HG03135 (cell line): ENCODE measurements at regions not wholly inside any gene's neighbourhood (a gene's known extent, or its start where the extent isn't known, plus 50 kb on each side); places are given as distances from the start of the nearest gene placed in this dataset.

Source experiments
- ATAC-seq: cut with Tn5 transposase; IDR thresholded peaks from one replicate; pipeline ENCODE4 v1.9.1; 2021; ENCODE audit warnings: mild to moderate bottlenecking, moderate library complexity; ENCODE audit not compliant: unreplicated experiment

DNA sequence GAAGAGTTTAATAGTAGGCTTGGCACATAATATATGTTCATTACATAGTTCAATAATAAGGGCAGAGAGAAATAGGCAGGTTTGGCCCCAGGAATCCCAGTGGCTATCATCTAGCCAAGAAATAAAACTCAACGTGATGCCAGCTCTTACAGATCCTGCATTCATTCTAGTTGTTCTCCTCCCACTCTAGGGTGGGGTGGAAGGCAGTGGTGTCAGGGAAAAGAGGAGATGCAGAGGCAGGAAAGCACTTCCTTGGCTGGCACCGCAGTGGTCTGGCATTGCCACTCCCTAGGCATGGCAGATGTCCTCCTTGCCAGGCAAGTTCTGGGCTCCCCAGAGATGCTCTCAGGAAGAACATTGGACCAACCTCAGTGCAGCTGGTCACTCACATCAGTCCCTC lies 383.6 kb downstream of the GRIN2B start:
- ATAC-seq, result no peak

DNA sequence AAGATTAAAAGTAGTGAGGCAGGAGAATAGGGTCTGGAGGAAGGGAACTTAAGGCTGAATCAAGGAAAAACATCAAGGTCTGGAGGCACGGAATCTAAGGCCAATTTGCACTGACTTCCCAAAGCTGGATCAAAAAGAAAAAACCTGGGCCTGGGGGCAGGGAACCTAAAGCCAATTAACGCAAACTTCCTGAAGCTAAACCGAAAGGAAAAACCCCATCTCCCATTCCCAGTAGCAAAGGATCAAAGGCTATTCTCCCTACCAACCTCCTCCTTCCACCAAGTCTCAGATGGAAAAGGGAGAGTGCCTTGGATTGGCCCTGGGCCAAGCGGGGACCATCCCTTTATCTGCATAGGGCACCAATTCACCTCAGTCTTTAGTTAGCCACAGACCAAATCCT lies 384.2 kb downstream of the GRIN2B start:
- no peak for ATAC-seq

DNA sequence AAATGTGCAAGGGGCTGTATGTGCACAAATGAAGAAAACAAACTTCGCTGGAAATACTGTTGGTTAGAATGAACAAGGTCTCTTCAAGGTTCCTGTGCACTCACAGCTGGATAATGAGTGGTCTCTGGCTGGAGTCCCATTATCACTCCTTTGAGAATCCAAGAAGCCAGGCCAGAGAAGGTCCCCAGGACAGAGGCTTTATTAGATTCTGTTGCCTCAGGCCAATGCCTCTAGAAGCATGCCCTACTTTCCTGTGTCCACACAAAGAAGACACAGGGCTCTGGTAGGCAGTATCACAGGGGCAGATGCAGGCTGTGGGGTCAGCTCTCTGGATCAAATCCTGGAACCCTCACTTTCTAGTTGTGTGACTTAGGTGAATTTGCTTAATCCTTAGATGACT lies 384.7 kb downstream of the GRIN2B start:
- ATAC-seq, result no peak

DNA sequence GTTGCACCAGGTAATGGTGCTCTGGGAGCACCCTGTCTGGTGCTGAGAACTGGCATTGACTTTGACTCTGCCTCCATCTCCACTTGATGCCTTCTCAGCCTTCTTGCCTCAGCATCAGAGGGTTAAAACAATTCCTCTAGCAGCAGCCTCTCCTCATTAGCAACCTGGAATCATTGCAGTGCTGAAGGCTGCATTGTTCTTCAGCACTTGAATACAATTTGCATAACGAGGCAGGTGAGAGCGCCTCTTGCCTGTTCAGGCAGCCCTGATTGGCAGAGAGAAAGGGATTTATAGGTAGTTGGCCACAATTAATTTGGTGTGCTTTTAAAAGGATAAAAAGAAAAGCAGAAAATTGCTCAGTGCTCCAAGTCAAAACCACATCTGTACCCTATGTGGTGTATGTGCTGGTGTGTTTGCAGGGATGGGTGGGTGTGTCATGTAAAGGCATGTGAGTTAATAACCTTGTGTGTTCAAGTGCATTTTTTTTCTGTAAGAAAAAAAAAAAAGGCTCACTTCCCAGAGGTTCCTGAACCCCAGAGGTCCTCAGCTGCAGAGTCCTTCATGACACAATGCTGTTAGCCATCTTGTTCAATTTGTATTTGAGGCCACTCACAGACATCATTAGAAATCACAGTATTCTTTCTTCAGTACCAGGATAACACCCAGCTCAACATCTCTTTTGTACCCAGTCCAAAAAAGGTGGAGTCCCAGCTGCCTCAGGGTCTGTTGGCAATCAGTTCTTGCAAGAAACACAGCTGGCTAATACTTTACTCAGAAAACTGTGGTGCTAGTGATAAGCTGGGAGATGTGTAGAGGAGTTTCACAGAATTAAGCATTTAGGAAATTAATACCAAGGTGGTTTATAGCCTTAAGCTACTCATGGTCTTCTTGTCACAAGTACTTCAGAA lies 385.6 kb downstream of the GRIN2B start:
- ATAC-seq, result no peak

DNA sequence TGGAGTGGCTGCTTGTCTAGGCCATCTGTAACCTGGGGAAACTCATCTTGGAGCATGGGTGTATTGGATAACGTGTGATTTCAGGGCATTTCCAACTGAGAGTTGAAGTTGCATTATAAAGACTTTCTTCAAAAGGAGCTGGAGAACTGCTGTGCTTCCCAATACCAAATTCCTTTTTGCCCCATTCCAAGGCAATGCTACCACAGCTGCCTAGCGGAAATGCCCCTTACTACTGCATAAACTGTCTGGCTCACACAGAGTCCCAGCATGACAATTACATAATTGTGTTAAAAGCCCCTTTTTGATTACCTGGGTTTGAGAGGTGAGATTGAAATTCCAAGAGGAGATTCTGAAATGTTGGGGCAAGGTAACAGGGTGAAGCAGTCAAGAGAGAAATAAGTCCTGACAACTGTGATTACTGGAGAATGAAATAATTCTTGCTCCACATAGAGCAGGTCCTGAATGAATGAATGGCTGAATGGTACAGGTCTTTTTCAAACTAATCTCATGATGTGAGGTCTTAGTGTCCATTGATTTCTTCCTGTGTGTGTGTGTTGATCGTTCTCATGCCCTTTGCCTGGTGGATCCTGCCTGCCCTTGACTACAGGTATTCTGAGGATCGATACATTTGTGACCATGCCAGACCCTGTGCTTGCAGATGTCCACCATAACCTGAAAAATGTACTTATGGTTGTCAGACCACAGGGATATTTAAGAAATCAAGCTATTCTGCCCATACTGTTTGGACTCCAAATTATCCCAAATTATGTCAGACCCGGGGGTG lies 386.5 kb downstream of the GRIN2B start:
- ATAC-seq, result no peak

DNA sequence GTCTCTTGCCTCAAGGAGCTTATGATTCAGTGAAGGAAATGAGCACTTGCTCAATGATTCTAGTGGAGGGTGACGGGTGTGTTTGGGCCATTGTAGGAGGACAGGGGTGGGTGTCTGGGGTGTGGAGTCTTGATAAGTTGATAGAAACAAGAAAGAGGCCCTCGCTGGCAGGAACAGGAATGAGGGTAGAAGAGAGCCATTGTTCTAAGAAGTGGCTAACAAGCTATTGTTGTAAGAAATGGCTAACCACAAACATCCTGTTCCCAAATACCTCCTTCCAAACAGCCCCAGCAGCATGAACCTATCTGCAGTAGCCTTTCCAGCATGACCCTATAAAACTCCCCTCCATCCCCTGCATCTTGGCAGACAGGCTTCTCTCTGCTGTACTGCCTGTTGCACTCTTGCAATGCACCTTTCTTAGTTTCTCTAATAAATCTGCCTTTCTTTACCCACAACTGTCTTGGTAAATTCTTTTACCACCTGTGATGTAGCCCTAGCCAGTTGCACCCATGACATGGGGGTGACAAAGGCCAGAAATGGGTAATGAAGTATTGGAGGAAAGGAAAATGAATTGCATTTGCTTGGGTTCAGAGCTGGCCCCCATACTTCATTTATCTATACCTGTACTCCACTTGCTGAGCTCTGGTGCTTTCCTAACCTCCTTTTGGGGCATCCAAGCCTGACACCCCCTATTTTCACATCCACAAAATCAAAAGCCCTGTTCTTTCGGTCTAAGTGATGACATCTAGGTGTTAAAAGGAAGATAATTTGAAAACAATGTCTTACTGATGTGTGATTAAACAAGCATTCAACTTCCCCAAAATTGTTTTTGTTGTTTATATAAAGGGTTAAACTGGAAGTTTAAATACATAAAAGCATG lies 389.1 kb downstream of the GRIN2B start:
- ATAC-seq, result no peak

DNA sequence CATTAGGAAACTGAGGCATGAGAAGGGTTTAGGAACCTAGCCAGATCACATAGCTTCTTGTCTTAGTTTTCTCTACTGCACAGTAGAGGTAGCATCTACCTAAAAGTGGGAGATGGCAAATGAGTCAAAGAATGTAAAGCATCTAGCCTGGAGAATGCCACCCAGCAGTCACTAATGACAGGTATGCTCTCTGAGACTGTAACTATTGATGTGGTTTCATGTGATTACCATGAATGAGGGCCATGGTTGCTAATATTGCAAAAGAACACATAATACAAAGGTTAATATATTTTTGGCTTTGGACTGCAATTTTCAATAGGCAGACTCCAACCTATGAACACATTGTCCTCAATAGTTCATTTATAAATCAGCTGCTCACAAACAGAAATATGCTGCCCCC lies 389.9 kb downstream of the GRIN2B start:
- ATAC-seq, result no peak

DNA sequence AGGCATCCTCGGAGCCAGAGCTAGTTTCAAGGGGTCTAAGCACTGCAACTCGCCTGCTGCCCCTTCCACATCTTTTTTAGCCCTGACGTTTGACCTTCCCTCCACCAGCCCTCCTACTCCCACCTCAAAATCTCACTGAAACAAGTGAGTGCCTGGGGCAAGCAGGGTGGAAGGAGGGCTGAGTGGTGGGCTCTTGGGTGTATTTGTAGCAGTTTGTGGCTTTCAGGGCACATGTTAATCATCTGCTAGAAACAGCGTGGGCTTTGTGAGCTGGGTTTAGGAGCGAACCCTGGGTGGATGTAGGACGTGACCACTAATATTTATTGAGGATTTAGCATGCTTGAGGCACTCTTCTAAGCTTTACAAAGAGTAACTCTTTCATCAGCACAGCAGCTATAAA lies 390.3 kb downstream of the GRIN2B start:
- no peak for ATAC-seq

DNA sequence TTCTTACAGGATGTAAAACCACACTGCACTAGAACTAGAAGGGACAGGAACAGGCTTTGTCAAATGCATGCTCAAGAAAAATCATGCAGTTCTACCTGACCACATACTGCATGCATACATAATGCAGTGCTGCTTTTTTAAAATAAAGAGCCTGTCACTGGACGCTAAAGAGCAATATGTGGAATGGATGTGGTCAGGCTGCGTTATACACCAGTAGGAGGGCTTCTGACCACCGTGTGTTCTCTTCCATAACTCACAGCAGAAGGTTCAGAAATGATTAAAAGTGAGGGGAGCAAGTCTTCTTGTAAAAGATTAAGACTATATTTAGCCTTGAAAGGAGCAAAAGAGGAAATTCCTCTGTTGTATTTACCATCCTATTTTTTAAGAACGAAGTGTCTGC lies 392.0 kb downstream of the EMP1 start:
- no peak for ATAC-seq

DNA sequence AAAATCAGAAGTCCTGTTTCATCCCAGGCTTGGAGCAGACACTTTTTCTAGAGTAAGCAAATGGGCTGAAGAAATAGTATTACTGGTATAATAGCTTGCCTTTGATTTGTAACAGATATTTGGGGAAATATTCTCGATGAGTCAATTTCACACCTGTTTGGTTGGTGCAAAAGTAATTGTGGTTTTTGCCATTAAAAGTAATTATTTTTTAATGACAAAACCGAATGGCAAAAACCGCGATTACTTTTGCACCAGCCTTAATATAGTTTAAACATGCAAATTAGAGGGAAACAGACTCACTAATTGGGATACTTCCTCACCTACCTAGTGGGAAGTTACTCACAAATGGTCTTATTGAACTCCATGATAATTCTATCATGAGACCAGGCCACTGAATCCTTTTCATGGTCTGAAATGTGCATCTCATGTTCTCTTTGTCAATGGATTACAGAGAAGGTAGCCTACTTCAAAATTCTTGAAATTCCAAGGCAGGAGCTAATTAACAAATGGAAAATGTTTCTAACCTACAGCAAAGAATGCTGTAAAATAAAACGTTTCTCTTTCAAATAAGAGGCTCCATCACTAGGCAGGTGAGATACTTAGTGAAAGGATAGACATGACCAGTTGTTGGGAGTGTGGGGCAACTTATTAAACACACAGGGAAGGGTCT lies 391.3 kb downstream of the EMP1 start:
- no peak for ATAC-seq

DNA sequence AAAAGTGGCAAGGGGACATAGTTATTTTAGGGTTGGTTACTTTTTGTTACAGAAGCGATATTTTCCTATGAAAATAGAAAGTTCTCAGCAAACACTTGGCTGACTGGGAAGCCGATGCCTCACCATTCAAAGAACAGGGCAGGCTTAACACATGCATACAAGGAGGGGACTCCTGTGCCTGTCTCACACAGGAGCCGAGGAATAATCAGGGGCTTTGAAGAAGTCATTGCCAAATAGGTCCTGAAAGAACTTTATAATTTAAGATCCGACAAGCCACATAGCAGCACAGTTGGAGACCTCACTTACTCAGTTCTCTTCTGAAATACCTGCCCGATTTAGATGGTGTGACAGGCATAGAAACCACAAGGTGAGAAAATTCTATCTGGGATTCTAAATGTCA lies 389.8 kb downstream of the EMP1 start:
- no peak for ATAC-seq

DNA sequence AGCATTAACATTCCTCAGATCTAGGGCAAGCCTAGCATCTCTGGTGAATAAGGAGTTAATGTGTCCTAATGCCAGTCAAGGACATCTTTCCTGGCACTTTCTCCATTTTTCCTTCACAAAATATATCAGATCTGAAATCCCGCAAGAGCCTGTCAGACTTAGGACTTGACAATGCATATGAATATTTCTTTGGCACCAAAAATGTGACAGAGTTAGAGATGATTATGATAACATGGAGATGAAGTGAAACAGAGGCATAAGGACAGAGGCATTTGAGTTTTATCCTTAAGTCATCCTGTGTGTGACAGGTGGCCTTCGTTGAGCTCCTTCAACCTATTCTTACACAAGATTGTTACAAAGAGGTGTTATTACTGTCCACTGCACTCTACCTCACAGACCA lies 388.0 kb downstream of the EMP1 start:
- ATAC-seq, result no peak

DNA sequence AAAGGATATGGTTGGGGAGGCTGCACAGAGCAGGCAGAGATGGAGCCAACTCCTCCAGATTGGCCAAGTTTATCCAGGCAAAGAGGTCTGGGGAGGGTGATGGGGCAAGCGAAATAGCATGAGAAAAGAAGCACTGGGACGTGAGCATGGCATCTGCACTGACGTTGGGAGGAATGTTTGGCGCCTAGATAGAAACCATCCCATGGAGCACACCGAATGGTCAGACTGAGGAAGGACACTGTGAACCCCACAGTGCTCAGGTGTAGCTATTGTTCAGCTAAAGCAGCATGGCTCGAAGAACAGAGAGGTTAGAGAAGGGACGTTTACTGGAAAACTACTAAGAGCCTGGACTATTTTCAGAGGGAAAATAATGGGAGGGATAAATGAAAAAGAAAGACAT lies 387.1 kb downstream of the EMP1 start:
- no peak for ATAC-seq

DNA sequence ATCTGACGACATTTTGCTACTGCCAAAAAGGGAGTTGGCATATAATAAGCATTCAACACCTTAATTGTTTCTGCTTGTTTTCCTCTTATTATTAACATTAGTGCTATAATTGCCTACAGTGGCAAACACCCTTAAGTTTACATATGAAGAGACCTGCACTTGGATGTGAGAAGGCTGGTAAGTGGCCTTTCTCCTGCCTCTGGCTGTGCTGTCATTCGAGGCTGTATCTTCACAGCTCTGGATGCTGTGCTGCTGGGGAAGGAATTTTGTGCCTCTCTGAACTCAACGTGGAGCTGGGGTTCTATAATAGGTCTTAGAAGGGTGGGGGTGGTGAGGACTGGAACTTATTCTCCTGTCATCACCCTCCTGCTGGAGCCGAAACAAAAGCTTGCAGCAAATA lies 385.9 kb downstream of the EMP1 start:
- no peak for ATAC-seq

DNA sequence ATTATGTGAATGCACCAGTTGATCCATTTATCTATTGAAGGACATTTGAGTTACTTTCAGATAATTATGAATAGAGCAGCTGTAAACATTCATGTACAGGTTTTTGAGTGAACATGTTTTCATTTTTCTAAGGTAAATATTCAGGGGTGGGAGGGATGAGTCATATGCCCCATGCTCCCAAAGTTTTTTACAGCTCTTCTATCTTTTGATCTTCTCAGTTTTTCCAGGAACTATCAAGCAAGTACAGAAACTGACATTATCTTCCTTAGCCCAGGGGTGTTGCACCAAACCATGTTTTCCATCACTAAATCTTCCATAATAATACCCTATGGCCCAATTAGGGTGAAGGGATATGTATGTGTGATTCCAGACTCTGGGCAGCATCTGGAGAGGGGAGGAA lies 384.5 kb downstream of the EMP1 start:
- ATAC-seq, result no peak

DNA sequence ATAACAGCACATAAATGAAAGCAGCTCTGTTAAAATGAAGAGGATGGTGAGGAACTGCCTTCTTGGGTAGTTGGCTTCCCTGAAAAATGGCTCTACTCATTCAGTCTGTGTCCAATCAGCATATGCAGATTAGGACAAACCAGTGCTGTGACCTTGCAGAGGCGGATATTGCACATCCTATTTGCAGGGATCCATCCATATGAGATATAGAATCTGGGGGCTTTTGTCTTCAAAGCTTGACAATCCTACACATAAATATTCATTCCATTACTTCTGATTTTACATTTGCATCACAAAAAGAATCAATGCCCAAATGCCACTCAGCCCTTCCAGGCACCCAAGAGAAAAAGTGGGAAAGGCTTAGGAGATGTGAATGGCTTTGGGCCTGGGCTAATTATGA lies 383.7 kb downstream of the EMP1 start:
- no peak for ATAC-seq

DNA sequence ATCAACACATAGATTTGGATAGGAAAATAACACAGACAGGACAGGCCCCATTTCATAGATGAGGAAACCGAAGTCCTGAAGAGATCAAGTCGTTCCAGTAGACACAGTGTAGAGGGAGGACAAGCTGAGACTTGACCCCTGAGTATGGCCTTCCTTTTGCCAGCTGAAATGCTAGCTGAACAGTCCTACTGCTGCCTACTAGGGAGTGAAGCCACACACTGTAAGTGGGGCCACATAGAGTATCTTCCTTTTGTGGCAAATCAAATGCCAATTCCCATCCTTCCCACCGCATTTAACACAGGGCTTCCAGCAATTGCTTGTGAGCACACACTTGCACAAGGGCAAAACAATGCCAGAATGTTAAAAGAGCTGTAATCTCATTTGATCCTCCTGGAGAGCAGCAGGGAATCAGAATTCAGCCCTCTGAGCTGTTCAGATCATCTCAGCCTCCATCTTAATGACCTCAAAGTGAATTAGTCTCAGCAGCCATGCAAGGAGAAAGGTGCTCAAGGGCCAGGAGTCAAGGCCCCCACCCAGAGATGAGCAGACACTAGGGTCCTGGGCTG lies 380.5 kb downstream of the EMP1 start:
- no peak for ATAC-seq

DNA sequence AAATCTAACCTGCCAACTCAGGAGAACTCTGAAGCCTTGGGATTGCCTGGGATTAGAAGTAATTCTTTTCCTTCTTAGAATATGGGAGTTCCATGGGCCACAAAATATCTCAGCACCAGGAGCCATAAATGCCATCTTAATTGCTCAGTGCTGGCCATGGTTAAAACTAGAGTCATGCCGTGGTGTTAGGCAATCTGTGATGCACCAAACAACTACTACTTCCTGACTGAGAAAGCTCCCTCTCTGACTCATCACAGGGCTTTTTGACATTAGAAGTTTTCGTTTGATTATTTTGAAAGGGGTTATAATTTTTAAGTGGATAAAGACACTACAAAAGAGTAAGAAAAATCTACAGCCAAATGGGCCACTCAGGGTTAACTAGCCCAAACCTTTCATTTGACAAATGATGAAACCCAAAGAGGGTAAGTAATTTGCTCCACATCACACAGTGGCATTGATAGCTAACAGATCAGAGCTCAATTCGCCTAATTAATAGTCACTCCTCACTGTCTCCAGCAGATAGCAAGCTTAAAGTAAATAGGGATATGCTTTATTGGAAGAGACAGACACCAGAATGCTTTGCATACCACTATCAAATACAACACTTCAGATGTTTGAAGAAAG lies 377.3 kb downstream of the EMP1 start:
- ATAC-seq, result no peak

DNA sequence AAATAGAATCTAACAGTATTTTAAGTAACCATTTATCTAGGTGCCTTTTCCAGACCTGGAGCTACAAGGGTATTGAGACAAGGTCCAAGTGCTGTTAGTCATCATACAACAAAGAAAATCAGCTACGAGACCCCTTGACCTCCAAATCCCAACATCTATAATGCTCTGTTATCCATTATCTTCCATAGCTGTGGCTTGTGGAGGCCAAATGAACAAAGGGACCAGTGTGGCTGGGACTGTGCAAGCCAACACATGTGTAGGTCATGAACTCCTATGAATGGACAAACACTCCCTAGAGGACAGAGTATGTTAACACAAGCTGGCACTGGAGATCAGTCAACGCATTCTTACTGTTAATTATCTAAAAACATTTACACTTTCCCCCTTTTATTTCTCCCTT lies 374.5 kb downstream of the EMP1 start:
- no peak for ATAC-seq
